SK-N-SH (cell line): ENCODE measurements at regions not wholly inside any gene's neighbourhood (a gene's known extent, or its start where the extent isn't known, plus 50 kb on each side); places are given as distances from the start of the nearest gene placed in this dataset.

Experiments
- CTCF ChIP-seq: fragments of 200-600 bp; sonication (generic); IDR thresholded peaks from 2 replicates; pipeline ENCODE4 v1.6.1; 2017; ENCODE audit warnings: antibody characterized with exemption, mild to moderate bottlenecking, moderate library complexity
- USF2 ChIP-seq: fragments of 150-350 bp; IDR thresholded peaks from 2 replicates; pipeline ENCODE4 v1.6.1; 2017; ENCODE audit warnings: antibody characterized with exemption, low read length, low read depth, borderline replicate concordance

GRCh38 chr1:239918634-239919033, 173.0 kb upstream of the FMN2 start:
- TF ChIP-seq CTCF (no peak), USF2 (no peak)
